GM20431 (cell line): ENCODE measurements at regions not wholly inside any gene's neighbourhood (a gene's known extent, or its start where the extent isn't known, plus 50 kb on each side); places are given as distances from the start of the nearest gene placed in this dataset.

Experiments used
- in situ Hi-C: fragments of 300-500 bp; cut with MseI, MboI; formaldehyde crosslinking; loops from one replicate; pipeline ENCODE4 v1.15.0; 2020; ENCODE audit warnings: low sequenced_read_pairs; ENCODE audit not compliant: unreplicated experiment

DNA sequence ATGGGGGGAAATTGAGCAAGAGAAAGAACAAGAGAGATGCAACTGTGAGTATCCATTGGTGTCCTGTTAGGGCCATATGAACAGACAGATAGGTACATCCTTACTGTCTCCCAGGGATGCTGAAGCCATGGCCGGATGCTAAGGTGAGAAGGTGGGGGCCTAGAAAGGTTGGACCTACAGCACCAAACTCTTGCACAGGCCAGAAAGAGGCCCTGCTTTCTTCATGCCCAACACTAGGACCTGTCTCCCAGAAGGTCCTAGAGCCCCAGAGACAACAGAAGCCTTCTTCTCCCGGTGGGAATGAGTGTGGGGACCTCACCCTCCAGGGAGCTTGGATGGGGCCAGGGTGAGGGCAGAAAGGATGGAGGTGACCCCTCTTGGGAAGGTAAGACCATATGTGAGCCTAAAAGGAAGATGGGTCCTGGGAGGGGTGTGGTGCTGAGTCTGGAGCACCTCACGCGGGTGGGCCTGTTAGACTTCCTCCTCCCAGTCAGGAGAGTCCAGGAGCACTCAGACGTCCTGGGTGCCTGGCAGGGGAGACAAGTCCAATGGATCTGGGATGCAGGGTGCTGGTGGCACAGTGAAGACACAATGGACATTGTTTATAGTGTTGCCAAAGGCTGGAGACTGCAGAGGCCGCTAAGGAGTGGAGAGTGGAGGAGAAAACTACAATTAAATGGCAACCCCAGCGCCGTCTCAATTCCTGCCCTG lies 265.3 kb downstream of the CYP26B1 start:
- in situ Hi-C loops: no loop called here

- in situ Hi-C loops: no loop called here
Observed at GRCh38 chr2:71880846-71881610, 266.6 kb downstream of the CYP26B1 start.

GRCh38 chr2:71880287-71880686 lies 267.4 kb downstream of the CYP26B1 start:
- in situ Hi-C loops: no loop called here

- in situ Hi-C loops: no loop called here
Observed at GRCh38 chr2:71879509-71880184, 268.0 kb downstream of the CYP26B1 start.

GRCh38 chr2:71878626-71879508 lies 268.8 kb downstream of the CYP26B1 start:
- in situ Hi-C loops: no loop called here

DNA sequence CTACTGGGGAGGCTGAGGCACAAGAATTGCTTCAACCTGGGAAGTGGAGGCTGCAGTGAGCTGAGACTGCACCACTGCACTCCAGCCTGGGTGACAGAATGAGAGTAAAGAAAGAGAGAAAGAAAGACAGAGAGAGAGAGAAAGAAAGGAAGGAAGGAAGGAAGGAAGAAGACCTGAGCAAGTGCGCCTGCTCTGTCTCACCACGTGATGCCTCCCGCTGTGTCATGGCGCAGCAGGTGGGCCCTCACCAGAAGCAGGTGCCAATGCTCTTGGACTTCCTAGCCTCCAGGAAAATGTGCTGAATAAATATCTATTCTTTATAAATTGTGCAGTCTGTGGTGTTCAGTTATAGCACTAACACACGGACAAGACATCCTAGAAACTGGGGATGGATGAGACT lies 270.0 kb downstream of the CYP26B1 start:
- in situ Hi-C loops: no loop called here

- in situ Hi-C loops: no loop called here
Observed at GRCh38 chr2:71876542-71877451, 270.9 kb downstream of the CYP26B1 start.

GRCh38 chr2:71872466-71873051 lies 275.1 kb downstream of the CYP26B1 start:
- in situ Hi-C loops: no loop called here

DNA sequence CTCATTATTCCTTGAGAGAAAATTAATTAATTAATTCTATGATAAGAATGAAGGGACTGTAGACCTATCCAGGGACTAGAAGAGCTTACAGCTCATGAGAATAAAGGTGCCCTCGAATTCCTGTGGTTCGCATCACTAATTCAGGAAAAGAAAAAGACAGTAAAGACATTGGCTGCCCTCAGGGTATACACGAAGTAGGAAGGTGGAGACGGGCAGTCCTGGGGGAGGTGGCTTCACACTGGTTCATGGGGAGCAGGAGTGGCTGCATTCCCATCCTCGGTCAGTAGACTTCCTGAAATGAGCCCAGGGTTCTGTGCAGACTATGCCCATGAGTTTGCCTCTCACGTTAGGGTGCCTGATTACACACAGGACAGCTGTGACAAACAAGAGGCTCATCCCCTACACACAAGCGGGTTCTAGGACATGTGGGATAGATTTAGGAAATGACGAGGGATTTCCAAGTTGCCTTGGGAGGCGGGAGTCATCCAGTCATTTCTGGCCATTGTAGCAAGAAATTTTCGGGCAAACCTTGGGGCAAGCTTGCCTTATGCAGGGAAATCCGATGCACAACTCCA lies 282.2 kb downstream of the CYP26B1 start:
- in situ Hi-C loops: no loop called here

DNA sequence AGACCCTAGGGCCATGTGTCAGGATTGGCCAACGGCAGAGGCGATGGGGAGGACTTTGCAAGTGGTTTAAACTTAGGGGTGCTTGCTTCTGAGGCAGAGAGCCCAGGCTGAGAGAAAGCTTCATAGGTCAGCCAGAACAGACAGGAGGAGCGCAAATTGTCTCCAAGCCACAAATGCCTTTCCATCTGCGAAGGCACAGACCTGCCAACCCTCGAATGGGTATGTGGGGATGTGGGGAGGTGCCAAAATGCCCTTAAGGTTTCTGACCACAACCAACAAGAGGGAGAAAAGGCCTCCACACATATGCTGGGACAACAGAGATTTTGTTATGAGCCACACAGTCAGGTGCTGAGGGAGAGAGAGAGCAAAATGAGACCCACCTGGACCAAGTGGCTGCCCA lies 283.6 kb downstream of the CYP26B1 start:
- in situ Hi-C loops: no loop called here

DNA sequence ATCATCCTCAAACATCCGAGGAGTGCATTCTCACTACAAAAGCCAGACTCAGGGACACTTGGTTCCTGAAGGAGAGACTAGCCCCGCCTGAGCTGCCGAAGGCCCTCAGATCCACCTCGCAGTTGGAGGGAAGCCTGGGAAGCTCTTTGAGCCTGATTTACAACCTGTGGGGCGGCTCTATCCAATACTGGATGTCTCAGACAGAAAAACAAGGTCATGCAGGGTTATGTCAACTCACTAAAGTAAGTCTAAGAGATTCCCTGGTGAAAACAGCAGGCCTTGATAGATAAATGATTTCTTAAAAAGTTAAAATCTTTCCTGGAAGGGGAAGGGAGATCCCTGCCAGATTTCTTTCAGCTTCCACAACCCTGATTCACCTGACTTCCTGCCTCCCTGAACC lies 284.3 kb downstream of the CYP26B1 start:
- in situ Hi-C loops: no loop called here

DNA sequence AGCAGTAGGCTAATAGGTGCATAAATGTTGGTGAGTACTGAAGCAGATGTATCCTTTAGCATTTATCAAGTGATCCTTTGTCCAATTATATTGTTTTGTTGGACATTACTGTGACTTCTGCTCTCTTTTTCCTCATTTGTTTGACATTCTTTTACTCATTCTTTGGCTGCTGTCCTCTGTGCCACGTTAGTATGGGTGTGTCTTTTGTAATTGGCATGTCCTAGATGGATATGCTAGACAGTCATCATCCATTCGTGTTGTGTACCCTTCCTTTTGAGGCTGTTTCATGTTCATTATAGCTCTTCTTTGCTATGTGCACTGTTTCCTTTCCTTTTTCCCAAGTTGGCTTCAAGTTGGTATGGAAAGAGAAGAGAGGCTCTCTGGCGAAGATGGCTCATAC lies 284.7 kb downstream of the CYP26B1 start:
- in situ Hi-C loops: no loop called here

DNA sequence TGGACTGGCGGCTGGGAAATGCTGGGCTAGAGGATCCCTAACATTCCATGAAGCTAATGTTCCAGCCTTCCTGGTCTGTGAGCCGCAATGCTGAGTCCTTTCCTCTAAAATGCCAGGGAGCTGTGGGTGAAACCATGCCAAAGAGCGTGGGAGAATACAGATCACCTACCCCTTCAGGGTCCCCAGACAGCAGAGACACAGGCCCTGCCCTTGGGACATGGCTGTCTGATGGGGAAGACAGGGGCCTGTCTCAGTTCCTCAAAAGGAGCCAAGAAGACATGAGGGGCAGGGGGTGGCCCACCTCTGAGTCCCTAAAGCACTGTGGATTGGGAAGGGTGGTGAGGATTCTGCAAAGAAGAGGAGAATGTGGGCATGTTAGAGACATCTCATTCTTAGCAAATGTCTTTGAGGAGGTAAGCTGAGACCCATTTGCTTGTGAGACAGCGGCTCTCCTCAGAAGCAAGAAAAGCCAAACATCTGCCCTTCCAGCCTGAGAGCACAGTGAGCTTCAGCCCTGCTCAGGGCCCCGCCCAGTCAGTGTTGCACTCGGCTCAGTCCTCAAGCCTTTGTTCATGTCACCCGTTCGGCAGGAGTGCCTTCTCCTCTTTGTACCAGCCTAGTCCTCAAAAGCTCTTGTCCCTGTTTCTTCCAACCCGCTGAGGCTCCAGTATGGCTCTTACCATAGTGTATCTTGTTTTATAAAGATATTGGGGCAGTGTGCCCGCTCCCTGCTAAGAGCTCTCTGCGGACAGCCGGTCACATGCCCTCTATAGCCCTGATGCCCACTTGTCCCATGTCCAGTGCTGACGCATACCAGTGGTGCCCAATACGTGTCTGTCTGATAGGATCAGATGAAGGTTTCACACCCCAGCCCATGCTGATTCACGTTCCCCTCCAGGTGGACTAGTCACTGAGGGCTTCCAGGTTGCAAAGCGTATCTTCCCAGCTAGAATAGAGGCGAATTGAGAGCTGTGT lies 286.2 kb downstream of the CYP26B1 start:
- in situ Hi-C loops: no loop called here

DNA sequence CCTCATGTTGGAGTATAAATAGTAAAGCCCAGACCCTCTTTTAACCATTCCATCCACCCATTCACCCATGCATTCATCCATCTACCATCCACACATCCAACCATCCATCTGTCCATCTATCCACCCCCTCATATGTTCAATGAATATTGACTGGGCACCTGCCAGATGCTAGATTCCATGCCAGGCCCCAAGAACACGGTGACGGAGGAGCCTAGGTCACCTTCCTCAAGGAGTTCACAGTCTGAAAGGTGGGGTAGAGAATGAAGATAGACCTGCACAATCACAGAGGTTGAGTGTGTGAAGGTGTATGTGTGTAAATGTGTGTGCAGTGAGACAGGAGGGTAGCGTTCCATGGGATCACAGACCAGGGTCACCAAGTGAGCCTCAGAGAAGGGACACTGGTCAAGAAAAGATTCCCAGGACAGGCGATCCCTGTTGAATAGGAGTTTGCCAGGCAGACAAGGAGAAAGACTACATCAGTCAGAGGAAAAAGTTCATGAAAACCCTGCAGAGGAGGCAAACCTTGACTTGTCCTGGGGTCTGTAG lies 287.2 kb downstream of the CYP26B1 start:
- in situ Hi-C loops: no loop called here

- in situ Hi-C loops: no loop called here
Observed at GRCh38 chr2:71859211-71859847, 288.3 kb downstream of the CYP26B1 start.

GRCh38 chr2:71858071-71858470 lies 289.6 kb downstream of the CYP26B1 start:
- in situ Hi-C loops: no loop called here

DNA sequence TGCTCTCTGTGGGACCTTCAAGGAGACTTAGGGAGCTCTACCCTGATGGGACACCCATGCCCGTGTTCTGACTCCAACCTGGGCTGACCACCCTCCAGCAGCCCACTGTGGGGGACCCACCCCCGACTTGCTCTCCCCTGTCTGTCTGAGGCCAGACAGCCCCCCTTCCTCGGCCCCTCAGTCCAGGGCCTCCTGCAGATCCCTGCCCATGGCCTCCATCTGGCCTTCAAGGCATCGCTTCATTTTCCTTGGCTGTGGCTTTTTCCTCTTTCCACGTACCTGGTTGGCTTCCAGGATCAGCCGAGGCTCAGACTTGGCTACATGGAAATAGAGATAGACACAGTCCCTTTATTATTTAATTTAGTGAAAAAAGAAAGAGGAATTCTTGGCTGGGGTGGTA lies 290.0 kb downstream of the CYP26B1 start:
- in situ Hi-C loops: no loop called here
